NCI-H69 (cell line): ENCODE measurements at regions not wholly inside any gene's neighbourhood (a gene's known extent, or its start where the extent isn't known, plus 50 kb on each side); places are given as distances from the start of the nearest gene placed in this dataset.

Experiments
- DNase-seq: peaks from one replicate; lab custom pipeline; 2025; lab: John Stamatoyannopoulos, UW

DNA sequence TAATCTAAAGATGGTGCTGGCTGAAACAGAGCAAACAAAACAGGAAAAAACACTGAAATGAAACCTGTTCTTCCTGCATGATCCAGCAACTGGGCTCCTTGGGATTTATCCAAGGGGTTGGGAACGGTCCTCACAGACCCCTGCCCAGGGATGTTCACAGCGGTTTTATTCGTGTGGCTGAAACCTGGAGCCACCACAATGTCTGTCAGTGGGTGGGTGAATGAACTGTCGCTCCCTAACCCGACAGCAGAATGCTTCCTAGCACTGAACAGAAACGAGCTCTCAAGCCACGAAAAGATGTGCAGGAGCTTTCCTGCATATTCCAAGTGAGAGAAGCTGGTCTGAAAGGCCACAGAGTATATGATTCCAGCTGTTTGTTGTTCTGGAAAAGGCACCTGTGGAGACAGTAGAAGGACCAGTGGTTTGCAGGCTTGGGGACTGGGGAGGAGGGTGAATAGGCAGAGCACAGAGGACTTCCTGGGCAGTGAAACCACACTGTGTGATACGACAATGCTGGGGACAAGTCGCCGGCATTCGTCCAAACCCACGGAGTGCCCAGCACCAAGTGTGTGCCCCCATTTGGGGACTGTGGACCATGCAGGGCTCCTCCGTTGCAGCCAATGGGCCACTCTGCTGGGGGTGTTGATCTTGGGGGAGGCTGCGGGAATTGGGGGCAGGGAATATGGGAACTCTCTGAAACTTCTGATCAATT is 73.9 kb downstream of the TEX29 start:
- DNase-seq = no peak

DNA sequence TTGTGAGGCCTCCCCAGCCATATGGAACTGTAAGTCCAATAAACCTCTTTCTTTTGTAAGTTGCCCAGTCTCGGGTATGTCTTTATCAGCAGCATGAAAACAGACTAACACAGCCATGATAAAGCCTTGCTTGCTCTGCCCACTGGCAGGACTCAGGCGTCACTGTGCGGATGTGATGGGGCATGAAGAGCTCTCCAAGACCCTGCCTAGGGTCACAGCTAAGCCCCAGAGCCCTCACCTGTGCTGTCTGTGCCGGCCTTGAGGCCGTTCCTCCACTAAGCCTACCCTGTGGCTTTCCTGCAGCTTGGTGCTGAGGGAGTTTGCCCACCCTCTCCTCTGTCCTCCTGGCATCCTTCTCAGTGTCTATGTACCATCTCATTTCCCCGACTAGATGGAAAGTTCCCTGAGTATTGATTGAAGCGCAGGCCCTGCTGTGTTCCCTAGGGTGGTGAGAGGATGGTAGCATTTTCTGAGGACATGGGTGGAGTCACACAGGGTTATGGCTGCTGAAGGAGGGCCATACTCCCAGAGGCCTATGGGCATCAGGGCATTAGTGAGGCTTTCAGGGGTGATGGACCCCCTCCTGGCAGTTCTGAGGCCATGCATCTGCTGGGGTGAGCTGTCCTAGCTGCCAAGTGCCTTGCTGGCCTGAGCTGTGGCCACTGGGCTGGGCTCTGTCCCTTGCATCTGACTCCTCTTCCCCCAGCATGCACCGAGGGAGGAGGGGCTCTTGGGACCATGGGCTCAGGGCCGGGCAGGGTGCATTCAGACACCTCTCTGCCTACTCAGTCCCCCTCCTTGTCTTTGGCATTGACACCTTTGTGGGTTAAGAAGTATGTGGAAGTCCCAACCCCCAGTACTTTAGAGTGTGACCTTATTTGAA is 75.3 kb downstream of the TEX29 start:
- no peak for DNase-seq

DNA sequence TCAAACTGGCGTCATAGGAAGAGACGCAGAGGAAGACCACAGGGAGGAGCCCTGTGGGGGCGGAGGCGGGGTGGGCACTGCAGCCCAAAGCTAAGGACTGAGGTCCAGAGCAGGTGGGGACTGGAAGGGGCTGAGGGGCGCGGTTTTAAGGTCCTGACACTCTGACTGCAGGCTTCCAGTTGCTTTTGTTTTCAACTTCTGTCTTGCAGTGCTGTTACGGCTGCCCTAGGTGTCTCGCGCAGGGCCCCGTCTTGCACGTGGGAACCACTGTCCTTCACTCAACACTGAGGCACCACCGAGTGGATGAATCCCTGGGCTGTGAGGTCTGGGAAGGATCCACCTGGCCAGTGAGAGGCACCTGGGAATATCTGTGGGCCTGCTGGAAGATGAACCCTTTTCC is 76.0 kb downstream of the TEX29 start:
- no peak for DNase-seq

DNA sequence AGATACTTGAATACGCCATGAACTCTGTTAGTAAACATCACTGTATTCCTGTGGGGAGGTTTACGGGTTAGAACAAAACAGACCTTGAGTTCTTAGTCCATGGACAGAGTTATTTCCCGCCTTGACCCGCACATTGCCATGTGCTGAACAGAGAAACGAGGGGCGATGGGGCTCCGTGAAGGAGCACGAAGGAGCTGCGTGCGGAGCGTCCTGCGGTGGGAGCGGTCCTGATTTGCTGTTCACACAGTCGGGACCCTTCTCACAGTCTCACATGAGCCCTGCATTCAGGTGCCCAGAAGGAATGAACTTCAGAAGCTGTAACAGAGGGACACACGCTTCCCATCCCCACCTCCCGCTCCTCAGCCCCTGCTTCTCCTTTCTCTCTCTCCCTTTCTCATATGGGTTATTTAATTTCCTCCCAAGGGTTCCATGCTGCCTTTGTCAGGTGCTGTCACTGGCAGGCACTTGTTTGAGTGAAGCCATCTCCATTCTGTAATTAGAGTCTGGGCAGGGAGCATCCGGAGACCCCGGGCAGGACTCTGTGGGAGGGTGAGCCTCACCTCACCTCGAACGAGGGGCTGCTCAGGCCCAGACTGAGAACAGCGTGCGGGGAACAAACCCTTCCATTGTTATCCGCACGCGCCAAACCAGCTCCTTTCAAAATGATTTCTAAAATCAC is 76.9 kb downstream of the TEX29 start:
- DNase-seq = no peak

DNA sequence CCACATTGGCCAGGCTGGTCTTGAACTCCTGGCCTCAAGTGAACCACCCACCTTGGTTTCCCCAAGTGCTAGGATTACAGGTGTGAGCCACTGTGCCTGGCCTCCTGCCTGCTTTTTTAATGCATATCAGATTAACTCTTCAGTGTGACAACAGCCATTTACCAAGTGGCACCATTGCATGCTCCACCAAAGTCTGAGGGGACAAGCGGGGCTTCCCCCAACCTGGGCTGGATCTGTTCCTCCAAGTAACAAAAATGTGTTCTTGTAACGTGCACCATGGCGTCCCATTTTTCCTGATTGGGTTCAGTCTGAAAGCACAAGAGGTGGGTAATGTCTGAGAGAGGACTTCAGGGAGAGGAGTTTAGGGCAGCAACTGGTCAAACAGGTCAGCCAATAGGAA is 77.8 kb downstream of the TEX29 start:
- no peak for DNase-seq

DNA sequence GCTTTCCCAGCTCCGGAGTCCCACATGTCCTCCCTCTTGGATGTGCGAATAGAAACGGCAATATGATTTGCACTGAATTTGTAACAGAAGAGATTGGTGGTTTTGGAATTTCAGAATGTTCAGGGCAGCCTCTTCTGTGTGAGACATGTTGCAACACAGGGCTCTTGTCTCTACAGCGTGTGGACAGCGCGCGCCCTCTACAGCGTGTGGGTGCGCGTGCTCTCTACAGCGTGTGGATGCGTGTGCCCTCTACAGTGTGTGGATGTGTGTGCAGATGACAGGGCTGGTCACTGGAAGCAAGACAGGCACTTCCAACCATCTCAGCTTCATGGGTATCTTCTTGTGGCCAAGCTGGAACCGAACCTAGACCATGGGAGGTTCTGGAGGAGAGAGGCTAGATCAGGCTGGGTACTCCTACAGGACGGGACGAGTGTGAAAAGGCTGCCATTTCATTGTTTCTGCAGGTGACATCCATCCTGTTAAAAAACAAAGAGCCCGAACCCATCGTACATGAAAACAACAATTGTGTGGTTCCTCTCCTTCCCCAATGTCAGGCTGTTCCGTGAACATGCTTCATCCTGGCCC is 78.4 kb downstream of the TEX29 start:
- DNase-seq = no peak

DNA sequence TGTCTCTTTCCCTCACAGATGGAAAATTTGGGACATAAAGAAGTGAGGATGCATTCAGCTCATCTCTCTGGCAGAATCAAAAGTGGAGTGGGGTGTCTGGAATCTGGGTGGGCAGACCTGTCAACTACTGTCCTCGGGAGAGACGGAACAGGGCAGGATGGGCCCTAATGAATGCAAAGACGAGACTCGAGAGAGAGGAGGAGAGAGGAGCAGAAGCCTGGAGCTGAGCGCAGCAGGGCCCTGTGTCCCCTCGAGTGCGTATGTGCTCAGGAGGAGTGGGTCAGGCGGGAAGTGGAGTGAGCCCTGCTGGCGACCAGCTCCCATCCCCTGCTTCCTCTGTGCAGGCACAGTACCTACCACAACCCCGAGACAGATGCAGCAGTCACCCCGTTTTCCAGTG is 78.9 kb downstream of the TEX29 start:
- no peak for DNase-seq

DNA sequence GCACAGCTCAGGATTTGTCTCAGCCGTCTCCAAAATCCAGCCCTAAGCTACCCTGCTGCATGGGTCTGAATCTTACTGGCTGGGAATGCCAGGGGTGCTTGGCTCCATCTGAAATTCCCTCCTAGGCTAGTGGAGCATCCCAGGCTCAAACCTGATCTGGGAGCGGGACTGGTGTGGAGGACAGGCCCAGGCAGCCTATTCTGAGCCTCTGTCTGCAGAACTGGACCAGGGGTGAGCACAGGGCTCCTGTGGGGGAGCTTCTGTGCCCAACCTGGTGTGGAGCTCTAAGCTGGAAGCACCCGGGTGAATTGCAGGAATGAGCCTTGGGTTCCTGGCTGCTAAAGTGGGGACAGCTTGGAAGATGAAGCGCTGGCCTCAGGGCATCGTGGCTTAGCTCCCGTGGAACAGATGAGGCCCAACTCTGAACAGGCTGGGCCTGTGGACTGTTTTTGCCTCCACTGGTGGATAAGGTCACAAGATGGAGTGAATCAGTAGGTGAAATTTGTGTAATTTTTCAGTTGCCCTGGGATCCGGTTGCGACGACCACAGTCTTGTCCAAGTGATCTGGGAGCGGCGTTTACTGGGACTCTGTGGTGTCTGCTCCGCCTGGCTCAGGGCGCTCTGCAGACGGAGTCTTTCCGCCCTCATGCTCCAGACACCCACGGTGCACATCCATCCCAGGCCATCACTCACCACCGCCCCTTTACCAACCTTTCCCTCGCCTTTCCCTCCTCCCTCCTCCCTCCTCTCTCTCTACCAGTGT is 79.5 kb downstream of the TEX29 start:
- no peak for DNase-seq

DNA sequence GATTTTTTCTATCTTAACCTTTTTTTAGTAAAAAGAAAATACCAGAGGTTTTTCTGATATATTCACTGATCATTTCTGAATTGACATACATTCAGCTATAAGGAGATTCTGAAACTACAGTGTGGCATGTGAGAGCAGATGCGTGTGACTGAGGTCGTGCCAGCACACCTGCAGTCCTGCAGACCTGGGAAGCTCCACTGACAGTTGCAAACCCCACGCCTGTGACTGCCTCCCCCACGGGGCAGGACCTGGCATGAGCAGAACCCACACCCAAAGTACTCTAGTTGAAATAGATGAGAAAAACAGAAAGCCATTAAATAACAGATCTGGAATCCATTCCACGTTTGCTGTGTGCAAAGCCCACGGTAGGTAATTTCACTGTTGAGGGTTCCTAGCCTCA is 80.7 kb downstream of the TEX29 start:
- no peak for DNase-seq

DNA sequence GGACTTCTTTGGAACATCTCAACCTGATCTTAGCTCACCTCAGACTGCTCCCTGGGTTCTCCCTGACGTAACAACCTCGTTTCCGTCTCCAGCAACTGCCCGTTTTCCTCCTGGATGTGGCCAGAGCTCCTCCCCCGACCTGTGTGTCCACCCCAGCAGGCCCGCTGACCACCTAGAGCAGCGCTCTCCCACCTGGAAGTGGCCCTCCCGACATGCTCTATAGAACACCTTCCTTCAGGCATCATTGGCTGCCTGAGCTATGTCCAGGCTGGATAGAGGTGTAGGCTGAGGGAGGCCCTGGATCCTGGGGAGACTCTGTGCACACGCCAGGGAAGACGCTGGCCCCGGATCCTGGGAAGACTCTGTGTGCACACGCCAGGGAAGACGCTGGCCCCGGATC is 81.3 kb downstream of the TEX29 start:
- DNase-seq = no peak

DNA sequence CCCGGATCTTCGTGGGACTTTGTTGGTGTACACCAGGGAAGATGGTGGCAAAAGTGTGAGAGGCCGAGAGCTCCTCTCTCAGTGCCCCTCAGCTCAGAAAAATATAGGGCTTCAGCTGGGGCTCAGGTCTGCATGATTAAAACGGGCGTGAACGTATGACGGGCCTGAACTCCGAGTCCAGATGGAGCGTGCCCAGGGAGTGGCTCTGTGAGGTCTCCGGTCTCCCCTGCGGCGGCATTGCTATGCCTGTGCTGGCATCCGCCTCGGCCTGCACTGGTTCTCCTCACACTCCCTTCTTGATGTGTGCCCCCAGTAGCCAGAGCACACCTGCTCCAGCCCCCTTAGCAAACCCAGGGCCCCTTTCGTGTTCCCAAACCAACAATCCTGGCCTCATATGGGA is 82.0 kb downstream of the TEX29 start:
- no peak for DNase-seq

DNA sequence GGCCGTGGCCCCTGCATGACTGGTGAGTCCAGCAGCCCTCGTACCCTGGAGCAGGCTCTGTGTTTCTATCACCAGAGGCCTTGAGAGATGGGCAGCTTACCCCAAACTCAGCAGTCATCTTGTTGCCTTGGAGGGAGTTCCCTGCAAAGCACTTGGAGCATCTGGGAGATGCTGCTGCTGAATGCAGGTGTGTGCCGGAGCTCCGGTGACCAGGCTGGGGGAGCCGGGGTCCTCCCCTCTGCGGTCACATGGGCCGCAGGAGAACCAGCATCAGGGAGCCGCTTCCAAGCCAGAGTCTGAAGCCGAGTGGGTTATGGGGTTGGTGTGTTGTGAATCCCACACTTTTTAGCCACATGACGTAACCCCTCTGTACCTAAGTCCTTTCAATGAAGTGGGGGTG is 82.8 kb downstream of the TEX29 start:
- DNase-seq = no peak

DNA sequence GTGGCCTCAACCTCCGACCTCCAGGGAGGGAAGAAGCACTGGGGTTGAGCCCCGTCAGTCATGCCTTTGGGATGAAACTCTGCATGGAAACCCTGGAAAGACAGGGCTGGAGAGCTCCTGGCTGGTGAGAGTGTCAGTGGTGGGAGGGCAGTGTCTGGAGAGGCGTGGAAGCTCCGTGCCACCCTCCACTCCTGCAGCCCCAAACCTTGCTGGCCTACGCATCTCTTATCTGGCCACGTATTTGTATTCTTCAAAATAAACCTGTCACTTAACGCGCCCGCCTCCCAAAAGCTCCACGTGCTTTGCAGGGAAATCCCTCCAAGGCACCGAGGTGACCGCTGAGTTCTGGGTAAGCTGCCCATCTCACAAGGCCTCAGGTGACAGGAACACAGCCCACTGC is 84.3 kb downstream of the TEX29 start:
- DNase-seq = no peak

DNA sequence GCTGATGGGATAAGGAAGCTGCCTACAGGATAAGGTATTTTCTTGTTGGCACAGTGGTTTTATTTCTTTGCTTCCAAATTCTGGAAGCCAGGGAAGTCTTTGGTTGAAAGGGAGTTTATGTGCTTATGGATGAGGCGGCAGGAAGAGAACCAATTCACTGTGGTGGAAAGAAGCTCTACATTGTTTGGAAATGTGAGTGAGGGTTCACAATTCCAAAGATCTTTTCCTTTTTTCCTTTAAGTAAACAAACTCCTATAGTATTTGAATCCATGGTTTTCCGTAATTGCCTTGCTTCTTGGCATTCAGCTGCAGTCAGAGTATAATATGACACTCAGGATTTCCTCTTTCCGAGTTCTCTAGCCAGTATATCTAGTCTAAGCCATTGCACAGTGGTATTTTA is 86.2 kb downstream of the TEX29 start:
- DNase-seq = no peak

DNA sequence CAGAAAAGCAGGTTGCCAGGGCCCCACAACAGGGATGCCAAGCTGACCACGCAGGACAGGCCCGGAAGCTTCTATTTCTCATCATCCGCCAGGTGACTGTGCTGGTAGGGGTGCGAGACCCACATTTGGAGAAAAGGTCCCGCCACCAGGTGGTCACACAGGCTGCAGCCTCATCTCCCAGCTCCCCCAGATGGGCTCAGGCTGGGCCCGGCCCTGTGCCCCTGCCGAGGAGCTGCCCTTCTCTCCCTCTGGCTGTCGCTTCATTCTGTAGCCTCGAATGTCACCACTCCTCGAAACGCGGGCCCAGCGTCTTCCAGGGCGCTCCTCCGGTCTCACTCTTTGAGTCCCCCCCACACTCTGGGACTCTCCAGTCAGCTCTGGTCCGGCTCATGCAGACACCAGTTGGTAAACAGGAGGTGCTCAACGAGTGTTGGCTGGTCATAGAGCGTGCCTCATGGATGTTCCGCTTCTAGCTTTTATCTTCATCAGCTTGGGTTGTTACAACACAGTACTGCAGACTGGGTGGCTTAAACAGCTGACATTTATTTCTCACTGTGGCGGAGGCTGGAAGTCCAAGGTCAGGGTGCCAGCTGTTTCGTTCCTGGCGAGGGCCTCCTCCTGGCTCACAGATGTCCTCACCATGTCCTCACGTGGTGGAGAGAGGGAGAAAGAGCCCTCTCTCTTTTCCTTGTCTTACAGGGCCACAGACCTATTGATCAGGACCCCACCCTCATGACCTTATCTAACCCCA is 87.1 kb downstream of the TEX29 start:
- no peak for DNase-seq

DNA sequence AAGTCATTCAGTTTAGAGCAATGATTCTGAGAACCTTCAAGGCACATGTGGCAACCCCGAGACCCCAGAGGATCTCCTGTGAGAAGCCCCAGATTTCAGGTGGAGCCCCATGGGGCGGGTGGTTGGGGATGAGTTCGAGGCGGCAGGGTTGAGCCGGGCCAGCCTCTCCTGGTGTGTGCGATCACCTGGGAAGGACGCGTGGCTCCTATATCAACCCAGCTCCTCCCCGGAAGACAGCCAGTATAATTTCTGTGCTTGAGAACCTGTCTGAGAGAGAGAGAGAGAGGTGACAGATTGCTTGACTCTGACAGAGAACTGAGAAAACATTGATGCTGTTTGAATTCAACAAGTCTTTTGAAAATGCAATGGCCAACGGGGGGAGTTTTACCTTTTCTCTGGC is 89.0 kb downstream of the TEX29 start:
- DNase-seq = peak; percentile 55

DNA sequence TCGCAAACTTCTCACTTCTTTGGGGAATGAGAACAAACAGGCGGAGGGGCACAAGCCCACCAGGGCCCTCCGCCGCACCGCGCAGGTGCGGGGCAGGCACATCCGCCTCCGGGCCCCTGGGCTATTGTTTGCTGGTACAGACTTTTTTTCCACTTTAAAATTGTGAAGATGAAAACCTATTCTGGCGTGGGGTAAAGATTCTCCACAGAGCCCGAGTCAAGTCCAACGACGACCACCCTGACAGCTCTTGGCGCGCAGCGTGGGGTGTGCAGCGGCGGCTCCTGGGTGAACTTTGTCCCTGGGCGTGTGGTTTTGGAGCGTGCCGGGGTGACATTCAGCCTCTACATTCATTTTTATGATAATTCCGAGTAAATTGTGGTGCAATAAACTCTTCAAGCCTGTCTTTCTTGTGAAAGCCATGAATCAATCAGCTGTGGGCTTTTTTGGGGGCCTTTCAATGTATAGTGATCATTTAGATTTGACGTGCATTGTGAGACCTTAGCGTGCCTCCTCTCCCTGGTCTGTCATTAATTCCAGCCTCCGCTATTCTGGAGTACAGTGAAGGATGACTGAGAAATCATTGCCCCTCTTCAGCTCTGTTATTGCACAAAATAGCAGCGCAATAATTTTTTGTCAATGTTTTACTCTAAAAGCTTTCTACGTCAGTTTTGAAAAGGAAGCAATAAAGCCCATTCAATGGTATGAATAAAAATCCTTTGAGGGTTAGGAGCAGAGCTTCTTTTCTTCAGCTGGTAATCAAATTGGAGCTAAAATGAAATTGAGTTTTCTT is 90.0 kb downstream of the TEX29 start:
- peak; percentile 61 for DNase-seq

DNA sequence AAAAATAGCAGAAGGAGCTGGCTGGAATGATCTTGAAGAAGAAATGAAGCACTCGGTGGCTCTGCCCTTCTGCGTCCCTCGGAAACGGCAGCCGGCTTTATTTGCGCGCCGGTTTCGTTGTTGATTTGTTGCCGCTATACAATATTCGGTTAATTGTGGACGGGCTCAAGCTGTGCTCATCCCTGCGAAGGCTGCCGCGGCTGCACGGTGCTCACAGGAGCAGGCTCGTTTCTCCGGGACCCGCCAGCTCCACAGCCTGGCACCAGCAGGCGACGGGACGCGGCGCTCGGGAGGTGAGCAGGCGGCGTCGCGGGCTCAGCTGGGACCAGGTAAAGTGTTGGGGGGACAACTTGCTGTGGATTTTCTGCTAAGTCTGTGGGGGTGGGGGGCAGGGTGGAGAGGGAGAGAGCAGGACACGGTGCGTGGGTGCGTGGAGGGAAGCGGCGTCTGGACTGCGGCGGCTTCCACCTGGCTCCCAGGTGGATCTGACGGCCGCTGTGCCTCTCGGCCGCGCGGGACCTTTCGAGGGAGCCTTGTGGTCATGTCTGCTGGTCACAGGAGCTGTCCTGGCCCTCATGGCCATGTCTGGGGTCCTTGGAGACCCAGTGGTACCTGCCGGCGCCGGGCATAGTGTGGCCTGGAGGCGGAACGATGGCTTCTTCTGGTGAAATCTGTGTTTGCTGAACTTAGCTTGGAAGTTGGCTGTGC is 90.9 kb downstream of the TEX29 start:
- peak; percentile 90 for DNase-seq

DNA sequence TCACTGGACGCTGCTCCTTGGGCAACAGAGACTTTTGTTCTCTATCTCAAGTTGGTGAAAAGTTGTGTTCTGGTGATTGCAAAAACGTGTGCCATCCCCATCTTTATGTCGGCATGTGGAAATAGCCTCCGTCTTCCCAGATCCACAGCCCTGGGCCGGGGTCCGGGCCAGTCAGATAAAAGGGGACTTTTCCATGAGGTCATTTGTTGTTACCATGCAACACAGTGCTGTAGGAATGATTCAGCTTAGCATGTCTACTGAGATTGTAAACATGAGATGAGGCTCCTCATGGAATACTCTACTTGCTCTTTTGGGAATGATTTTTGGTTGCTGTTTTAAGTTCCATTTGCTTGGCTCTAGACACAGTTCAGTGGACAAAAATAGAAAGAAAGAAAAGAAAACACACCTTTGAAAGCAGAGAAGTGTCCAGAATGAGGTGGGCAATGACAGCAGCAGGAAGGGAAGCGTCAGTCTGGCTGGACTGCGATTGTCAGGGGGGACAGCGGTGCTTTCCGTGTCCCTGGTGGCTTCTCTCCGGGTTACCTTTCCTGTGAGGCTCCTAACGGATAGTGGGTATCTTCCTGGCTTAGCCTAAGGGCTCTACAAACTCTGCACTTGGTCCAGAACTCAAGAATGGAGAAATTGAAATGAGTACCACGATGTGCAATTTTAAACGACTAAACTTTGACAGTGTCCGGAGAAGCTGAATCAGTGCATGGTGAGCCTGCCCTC is 91.6 kb downstream of the TEX29 start:
- DNase-seq = peak; percentile 73
